Activated gamma-delta T cell treated with Interleukin-2 at 50 U/mL for 16 hours (primary cell): ENCODE measurements at regions not wholly inside any gene's neighbourhood (a gene's known extent, or its start where the extent isn't known, plus 50 kb on each side); places are given as distances from the start of the nearest gene placed in this dataset.

Experiments used
- DNase-seq: peaks from one replicate; pipeline ENCODE4 v3.0.0-alpha.2; 2020

DNA sequence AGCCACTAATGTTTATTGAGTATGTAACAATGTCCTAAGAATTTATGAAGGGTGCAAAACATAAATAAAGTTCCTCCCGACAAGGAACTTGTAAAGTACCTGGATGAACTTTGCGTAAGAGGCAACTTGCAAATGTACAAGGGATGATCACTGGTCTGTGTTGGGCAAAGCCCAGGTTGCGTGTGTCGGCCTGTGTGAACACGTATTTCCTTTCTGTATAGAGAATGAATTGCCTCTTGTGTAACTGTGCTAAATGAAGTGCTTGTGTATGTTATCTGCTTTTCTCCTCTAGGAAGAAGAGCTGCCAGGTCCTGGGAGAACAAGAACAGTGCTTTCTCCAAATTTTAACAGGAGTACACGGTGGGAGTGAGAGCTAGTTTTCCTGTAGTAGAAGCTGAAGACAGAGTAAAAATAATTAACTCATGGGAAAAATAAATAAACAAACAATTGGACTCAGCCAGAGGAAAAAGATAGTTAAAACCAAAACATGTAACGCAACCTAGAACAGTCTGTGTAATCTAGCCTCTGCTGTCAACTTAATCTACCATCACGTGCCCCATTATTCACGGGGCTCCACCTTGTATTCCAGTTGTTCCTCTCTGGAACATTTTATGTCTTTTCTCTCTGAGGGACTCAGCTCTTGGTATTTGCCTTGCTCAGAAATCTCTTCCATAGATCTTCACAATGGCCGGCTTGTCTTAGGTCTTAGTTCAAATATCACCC lies 83.7 kb upstream of the RASGRP1 start:
- DNase-seq = no peak

DNA sequence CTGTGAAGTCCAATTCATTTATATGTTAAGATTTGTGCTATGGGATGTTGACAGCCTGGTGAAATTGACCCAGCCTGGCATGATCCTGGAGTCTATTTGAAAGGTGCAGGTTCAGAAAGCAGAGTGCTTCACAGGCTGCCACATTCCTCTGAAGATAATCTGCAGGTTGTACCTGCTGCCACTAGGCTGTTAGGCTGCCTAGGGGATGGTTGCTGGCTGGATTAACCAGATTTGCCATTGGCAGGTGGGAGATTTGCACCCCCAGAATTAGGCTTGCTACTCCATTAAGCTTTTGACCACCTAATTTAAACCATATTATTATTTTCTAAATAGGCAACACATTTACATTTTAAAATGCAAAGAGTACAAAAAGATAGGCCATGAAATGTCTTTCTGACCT lies 85.8 kb upstream of the RASGRP1 start:
- no peak for DNase-seq

DNA sequence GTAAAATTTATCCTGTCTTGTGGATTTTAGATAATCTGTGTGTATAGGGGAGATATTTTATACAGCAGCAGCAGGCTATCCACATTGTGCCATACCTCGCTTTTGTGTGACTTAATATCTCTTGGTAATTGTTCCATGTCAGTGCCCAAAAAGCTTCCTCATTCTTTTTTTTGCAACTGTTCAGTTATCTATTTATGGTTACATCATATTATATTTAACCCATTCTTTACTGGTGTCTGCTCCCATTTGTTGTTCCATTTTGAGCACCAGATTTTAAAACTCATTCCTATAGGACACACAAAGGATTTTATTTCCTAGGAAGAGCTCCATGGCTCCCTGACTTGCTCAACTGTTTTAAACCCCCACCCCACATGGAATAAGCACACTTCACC lies 86.3 kb upstream of the RASGRP1 start:
- DNase-seq = no peak

DNA sequence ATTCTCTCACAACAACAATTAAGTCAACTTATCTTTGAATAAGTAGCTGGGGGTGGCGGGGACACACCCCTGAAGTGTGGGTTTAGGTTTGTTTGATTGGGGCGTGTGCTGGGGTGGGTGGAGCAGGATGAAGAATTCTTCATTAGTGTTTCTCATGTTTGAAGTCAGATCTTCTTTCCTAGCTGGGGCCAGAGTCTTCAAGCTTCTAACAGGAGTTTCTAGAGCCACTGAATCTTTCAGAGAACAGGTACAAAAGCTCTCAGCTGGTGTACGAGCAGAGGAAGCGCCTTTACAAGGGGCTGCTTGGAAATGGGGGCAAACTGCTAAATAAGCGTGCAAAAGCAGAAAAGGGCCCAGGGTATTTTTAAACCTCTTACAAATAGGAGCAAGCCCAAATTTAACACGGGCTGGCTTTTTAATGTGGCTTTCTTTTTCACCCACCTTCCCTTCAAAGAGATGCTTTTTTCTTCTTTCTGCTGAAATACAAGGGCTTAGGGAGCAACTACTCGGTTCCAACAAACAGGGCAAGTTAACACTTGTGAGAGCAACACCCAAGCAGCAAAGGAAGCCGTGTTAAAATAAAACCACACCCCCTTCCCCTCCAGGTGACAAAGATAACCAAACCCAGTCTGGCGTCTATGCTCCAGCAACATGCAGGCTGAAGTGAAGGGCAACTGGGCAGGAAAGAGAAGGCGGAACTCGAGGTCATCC lies 86.9 kb upstream of the RASGRP1 start:
- DNase-seq = peak; percentile 58

DNA sequence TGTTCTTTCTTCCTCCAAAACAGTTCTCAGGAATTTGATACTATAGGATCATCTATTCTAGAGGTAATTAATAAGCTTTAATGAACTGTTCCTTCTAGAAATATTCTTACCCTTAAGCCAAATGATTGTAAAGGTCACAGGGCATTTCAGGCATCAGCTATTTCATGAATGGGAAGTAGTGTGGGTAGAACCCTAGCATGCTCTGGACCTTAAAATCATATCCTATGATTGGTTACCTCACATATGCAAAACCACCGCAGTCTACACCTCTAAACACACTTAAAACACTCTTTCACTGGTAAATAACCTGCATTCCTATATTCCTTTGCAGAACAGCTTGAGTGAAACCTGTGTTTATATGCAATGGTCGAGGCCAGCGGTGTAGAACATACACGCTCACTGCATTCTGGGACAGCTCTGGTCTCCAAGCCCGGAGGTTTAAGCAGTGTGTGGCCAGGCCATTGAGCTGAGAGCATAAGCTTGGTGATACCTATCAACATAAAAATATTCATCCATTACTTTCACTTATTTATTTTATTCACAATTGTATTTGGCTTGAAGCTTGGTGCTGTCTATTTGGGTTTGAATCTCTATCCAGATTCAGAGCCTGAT lies 87.7 kb upstream of the RASGRP1 start:
- no peak for DNase-seq

DNA sequence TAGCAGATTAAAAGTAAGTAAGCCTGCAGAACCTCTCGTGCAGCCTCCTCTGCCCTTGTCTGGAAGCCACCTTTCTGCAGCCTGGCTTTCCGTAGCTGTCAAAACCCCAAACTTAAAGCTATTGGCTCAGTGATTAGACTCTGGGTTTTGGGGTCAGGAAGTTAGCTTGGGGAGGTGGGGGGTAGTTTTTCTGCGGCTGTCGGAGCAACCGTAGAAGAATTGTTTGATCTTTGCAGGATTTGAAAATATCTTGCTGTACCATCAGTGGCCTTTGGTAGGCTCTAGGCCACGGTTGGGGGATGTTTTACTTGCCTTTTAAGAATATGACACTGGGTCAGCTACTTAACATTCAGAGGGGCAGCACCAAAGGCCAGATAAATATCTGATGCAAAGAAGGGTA lies 88.4 kb upstream of the RASGRP1 start:
- peak; percentile 80 for DNase-seq

DNA sequence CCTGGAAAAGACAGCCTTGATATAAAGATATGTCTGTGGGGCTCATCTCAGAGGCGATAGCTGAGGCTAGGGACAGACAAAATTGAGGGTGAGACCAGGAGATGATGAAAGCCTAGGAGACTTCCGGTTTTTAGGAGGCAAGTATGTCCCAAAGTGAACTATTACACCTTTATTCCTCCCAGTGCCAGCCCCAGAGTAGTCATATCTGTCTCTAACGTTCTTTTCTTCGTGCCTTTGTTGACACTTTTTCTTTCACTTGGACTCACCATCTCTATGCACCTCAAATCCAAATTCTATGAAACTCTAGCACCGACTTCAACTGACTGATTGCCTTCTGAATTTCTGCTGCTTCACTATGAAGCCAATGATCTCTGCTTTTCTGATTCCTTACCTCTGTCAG lies 93.8 kb upstream of the RASGRP1 start:
- no peak for DNase-seq

DNA sequence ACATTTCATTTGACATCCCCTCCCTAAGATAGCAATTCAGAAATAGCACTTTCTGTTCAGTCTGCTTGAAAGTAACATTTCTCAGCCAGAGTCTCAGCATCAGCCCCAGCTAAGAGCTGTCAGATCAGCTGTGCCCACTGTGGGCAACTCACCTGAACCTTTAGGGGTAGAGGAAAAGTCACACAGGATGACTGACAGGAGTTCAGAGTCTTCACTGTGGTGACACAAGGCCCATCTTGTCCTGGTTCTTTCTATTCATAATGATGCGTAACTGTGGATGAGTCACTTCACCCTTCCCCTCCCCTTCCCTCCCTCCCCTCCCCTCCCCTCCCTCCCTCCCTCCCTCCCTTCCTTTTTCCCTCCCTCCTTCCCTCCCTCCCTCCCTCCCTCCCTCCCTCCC lies 96.1 kb upstream of the RASGRP1 start:
- peak; percentile 28 for DNase-seq

DNA sequence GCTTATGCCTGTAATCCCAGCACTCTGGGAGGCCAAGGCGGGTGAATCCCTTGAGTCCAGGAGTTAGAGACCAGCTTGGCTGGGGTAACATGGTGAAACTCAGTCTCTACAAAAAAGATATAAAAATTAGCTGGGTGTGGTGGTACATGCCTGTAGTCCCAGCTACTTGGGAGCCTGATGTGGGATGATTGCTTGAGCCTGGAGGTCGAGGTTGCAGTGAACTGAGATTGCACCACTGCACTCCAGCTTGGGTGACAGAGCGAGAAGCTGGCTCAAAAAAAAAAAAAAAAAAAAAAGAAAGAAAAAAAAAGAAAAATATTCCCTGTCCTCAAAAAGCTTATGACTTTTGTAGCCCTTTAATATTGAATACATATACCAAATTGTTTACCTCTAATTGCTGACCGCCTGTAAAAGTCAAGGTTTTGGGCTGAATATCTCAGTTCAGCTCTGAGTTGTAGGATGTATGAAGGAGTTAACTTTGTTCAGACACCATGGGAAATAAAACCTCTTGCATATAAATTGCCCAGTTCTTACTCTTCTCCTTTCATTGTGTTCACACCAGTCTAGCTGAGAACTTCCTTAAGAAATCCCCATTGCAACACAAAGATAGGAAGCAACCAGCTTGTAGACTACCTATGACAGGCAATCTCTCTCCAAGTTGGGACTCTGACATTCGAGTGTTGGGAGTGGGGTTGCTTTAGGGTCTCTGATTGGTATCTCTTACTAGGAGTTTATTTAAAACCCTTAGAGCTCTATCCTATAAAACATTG lies 97.6 kb upstream of the RASGRP1 start:
- DNase-seq = no peak

DNA sequence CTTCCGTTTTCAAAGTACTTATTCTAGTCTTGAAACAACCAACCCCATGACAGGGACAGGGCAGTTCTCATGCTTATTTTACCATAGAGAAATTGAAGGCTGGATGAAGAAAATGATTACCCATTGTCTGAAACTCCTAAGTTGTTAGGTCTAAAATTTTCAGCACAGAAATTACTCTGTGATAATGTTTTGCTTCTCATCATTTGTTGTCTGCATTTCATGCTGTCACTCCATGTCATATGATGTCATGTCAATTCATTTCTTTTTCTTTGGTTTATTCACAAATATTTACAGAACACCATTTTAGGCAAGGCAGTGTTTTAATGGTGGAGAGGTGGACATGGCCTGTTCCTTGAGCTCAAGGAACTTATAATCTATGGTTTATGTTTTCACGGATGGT lies 98.2 kb upstream of the RASGRP1 start:
- no peak for DNase-seq

DNA sequence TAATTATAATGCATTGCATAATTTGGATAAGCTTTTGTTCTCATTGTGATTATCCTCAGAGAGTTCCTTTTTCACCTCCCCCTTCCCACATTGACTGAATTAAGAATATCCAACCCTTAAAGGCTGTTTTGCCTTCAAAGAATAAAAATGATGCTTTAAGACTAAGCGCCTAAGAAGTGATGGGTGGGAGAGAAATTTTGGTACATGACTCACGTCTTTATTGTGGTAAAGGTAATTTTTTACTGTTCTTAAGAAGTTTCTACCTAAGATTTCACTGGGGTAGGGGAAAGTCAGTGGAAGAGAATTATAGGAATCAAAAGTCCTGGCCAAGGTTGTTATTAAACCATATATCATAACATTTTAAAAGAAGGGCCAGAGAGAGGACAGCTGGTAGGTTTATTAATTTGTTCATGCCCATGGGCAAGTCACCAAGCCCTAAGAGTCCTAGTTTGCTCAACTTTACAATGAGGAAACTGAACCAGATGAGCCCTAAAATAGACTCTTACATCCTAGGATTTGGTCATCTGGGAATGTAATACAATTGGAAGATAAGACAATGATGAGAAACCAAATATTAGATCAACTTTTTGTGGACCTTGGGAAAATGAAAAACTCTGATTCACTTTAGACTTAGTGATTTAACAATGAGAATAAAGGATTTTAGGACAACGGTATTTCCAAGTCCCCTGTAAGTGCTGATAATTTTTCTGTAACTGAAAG lies 101.1 kb upstream of the RASGRP1 start:
- DNase-seq = no peak

DNA sequence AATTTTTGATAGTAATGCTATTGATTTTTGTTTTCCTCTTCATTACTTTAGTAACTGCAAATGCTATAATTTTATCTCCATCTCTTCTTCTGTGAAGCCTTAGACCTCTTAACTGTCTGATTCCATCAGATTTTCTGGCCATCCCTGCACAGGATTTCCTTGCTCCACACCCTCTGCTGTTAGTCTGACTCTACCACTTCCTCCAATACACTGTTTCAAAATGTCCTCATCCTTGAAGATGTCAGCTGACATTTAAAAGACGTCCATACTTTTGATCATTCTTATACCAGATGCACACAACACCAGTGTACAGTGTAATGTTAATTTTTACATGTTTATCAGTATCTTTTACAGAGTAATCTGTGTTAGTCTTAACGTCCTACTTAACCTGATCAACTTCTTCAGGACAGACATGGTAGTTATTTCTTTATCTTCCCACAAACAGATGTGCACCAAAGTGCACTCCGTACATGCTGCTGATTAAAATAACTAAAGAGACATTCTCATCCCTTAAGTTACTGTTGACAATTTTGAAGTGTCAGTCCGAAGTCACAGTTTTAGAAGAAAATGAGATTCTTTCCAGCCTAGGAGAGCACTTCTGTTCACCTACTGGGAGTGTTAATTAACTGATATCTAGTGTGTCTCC lies 102.4 kb upstream of the RASGRP1 start:
- no peak for DNase-seq

DNA sequence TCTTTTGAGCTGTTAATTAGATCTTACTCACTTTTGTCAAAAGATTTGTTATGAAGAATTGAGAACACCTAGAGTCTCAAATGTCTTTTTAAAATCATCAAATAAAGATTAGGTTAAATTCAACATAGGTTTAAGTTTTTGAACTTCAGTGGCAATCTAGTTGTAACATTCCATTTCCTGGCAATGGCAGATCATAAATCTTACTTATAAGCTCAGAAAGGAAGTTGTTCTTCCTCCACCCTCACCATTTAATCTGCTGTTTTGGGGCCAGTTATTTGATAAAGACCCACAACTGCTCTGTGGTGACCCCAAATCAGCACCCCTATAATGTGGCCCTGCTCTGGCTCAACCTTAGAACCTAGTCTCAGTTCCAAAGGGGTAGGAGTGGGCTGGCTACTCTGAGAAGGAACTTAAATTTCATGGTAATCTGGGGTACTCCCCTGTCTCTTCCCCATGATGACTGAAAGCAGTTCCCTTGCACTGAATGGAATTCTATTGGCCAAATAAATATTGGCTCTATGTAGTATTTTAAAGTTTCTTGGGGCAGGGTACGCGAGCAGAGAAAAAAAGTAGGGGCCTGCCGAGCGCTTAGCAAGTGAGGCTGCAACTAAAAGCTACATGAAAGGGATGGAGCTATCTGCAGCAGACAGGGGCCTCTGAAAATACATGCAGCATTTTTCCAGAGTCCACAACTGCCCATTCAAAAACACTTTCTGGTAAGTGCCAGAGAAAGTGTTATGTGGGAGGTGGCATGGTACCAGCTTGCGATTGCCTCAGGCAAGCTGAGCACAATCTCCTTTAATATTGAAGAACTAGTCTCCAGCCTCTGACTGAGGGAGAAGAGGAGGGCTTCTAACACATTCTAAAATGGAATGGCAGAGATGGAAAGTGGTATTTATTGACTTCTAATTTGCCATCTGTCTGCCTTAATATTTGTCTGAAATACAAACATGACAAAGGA lies 103.6 kb upstream of the RASGRP1 start:
- DNase-seq = no peak

DNA sequence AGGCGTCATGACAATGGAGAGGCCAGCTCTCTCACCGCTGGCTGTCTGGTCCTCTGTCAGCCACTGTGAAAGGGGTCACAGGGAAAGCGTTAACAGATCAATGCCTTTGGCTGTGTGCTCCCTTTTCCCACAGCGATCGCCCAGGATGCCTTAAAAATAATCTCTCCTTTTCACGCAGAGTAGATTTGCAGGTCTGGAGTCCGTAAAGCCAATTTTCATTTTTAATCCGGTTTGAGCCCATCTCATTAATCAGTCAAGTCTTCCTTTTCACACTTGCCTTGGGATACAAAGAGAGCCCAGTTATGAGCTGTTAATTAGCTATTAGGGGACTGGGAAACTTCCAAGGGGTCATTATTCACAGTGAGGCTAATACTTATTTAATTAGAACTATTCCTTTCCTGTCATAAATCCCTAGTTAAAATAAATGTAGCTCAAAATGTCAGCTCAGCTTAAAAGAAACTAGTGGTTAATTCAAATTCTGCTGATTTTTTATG lies 104.3 kb upstream of the RASGRP1 start:
- DNase-seq = no peak

DNA sequence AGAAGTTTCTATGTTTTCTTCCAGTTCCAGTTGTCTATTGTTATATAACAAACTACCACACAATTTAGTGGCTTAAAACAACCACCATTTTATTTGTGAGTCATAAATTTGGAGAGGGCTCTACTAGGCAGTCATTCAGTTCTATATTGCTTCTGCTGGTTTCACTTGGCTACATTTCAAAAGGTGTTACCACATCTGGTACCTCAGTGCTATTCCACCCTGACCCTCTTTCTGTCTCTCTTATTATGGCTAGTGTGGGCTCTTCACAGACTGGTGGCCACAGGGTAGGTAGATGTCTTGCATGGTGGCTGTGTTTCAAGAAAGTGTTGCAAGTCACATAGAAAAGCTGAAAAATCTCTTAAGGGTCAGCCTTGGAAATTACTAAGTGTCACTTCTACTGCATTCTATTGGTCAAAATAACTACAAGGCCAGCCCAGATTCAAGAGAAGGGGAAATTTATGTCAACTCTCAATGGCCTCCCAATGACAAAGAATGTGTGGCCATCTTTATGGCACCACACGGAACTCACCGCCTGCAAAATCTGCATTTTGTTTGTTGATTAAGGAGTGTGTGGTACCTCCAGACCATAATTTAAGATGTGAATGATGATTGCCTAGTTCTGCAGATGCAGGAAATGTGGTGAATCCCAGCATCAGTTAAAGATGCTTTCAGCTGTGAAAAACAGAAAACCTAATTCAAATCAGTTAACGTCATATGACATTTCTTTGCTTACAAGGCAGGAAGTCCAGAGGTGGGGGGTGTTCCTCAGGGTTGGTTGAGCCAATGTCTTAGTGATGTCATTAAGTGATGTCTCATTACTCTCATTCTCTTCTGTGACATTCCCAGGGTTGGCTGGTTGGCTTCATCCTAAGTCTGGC lies 105.8 kb upstream of the RASGRP1 start:
- DNase-seq = peak; percentile 70

DNA sequence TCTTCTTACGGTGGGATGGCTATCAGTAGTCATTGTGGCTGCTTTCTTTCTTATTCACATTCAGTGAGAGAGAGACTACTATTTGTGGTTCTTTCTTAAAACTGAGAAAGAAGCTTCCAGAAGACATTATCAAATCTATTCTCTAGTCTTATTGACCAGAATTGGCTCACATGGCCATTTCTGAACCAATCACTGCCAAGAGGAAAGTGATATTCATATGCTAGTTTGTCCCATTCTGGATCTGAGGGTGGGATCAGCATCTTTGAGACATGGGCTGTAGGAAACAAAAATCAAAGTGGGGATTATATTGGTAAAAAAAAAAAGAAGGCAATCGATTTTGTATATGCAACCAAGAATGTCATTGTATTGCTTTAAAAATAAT lies 106.4 kb upstream of the RASGRP1 start:
- DNase-seq = no peak

DNA sequence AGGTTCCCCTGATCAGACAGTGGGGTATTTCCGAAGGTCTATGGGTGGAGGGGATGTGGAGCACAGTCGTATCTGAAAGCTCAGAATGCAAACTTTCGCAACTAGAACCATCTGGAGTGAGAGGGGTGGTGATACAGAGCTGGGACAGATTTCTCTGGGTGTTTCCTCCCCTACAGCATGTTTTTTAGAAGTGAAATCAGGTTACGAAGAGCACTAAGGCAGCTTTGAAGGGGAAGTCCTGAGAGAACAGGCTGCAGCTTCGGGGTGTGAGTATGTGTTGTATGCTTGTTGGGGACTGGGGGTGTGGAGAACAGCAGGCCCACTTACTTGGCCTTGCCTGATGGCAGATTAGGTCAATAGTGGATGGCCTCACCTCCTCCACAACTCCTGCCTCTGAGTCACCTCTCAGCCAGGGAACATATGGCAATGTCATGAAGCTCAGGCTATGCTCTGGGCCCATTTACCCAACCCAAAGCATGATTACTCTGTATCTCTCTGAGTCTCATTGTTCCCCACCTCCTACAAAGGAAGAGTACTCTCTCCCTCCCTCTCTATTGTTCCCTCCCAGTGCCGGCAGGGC lies 107.2 kb upstream of the RASGRP1 start:
- DNase-seq = peak; percentile 29

DNA sequence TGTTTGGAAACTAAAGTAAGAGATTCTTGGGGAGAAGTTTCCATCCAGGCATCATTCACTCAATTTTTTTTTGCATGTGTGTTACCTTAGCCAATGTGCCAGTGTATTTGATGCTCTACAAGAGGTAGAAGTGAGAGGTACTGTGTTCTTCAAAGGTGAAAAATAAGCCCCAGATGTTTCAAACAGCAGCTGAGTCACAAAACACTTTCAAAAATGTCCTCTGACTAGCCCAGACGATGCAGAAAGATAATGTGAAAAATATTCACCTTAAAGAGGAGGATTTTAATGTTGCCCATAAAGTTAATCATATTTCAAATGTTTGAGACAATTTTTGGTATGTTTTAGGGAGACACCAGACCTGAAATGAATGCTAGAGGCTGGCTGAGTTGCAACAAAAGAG lies 107.7 kb upstream of the RASGRP1 start:
- DNase-seq = no peak
